ENCODE measurements at regions not wholly inside any gene's neighbourhood (a gene's known extent, or its start where the extent isn't known, plus 50 kb on each side); places are given as distances from the start of the nearest gene placed in this dataset.

GRCh38 chr2:82674652-82675051 is 1784.4 kb downstream of the SUCLG1 start:
- Histone ChIP-seq H3K27ac (ENCODE audit: low read length) (no peak overlapping the region), H3K36me3 (ENCODE audit: control insufficient read depth, insufficient read depth, low read length) (no peaks in the 10 kb centered on the region), H3K4me3 (ENCODE audit: low read depth in 2 of 2, low read length in 2 of 2) (no peak overlapping the region), H3K27me3 (ENCODE audit: control insufficient read depth, insufficient read depth, low read length) (no peaks in the 10 kb centered on the region), H3K4me1 (ENCODE audit: control insufficient read depth, insufficient read depth, low read length) (no peaks in the 10 kb centered on the region), H3K9me3 (ENCODE audit: control insufficient read depth, insufficient read depth, low read depth, low read length) (no peaks in the 10 kb centered on the region)
- DNase-seq (ENCODE audit: low read depth, low spot score) (no peak), ATAC-seq (no peak)
- intact Hi-C loops (cut with micrococcal nuclease; ENCODE audit: unreplicated experiment) = no loop called here
- POLR2A ChIA-PET = no interaction called here
- no TSS peak for BruUV-seq (replicated peaks)
- no peak for TF ChIP-seq TCF7L2 (IDR thresholded peaks at IDR 0.05; ENCODE audit: low read depth, low read length)
- TF ChIP-seq, protein P1, sequence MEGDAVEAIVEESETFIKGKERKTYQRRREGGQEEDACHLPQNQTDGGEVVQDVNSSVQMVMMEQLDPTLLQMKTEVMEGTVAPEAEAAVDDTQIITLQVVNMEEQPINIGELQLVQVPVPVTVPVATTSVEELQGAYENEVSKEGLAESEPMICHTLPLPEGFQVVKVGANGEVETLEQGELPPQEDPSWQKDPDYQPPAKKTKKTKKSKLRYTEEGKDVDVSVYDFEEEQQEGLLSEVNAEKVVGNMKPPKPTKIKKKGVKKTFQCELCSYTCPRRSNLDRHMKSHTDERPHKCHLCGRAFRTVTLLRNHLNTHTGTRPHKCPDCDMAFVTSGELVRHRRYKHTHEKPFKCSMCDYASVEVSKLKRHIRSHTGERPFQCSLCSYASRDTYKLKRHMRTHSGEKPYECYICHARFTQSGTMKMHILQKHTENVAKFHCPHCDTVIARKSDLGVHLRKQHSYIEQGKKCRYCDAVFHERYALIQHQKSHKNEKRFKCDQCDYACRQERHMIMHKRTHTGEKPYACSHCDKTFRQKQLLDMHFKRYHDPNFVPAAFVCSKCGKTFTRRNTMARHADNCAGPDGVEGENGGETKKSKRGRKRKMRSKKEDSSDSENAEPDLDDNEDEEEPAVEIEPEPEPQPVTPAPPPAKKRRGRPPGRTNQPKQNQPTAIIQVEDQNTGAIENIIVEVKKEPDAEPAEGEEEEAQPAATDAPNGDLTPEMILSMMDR (IDR thresholded peaks at IDR 0.05) = no peak
- TF ChIP-seq POLR2AphosphoS5 (IDR thresholded peaks at IDR 0.05; ENCODE audit: low read depth, low read length) = no peak
- TF ChIP-seq, protein P2, sequence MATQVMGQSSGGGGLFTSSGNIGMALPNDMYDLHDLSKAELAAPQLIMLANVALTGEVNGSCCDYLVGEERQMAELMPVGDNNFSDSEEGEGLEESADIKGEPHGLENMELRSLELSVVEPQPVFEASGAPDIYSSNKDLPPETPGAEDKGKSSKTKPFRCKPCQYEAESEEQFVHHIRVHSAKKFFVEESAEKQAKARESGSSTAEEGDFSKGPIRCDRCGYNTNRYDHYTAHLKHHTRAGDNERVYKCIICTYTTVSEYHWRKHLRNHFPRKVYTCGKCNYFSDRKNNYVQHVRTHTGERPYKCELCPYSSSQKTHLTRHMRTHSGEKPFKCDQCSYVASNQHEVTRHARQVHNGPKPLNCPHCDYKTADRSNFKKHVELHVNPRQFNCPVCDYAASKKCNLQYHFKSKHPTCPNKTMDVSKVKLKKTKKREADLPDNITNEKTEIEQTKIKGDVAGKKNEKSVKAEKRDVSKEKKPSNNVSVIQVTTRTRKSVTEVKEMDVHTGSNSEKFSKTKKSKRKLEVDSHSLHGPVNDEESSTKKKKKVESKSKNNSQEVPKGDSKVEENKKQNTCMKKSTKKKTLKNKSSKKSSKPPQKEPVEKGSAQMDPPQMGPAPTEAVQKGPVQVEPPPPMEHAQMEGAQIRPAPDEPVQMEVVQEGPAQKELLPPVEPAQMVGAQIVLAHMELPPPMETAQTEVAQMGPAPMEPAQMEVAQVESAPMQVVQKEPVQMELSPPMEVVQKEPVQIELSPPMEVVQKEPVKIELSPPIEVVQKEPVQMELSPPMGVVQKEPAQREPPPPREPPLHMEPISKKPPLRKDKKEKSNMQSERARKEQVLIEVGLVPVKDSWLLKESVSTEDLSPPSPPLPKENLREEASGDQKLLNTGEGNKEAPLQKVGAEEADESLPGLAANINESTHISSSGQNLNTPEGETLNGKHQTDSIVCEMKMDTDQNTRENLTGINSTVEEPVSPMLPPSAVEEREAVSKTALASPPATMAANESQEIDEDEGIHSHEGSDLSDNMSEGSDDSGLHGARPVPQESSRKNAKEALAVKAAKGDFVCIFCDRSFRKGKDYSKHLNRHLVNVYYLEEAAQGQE (IDR thresholded peaks at IDR 0.05; ENCODE audit: insufficient read depth in 1 of 2, low read depth in 2 of 2, low read length in 1 of 2) = no peak
- no peak for TF ChIP-seq SIN3A (IDR thresholded peaks at IDR 0.05; ENCODE audit: borderline replicate concordance, insufficient read depth, low read depth, low read length)
- CTCF ChIA-PET = no interaction called here
- in situ Hi-C loops (cut with HindIII; ENCODE audit: low pct_unique_long_range_greater_than_20kb, low sequenced_read_pairs) = no loop called here

- in situ Hi-C loops (cut with HindIII; ENCODE audit: low pct_unique_long_range_greater_than_20kb, low sequenced_read_pairs) = no loop called here
- no TSS peak for BruUV-seq (replicated peaks)
Measured at GRCh38 chr2:82667491-82667890, 1791.6 kb downstream of the SUCLG1 start.

More at GRCh38 chr2:82667491-82667890, 1791.6 kb downstream of the SUCLG1 start:
- H3K27ac ChIP-seq (ENCODE audit: low read length) = no peak overlapping the region
- no peak for DNase-seq (ENCODE audit: low read depth, low spot score)
- H3K27me3 ChIP-seq (ENCODE audit: control insufficient read depth, insufficient read depth, low read length) = no peaks in the 10 kb centered on the region
- intact Hi-C loops (cut with micrococcal nuclease; ENCODE audit: unreplicated experiment) = no loop called here
- H3K9me3 ChIP-seq (ENCODE audit: control insufficient read depth, insufficient read depth, low read depth, low read length) = no peaks in the 10 kb centered on the region
- H3K36me3 ChIP-seq (ENCODE audit: control insufficient read depth, insufficient read depth, low read length) = no peaks in the 10 kb centered on the region
- no peak overlapping the region for H3K4me3 ChIP-seq (ENCODE audit: low read depth in 2 of 2, low read length in 2 of 2)
- H3K4me1 ChIP-seq (ENCODE audit: control insufficient read depth, insufficient read depth, low read length) = no peaks in the 10 kb centered on the region
- POLR2A ChIA-PET = no interaction called here
- CTCF ChIA-PET = no interaction called here
- no peak for TF ChIP-seq SIN3A (IDR thresholded peaks at IDR 0.05; ENCODE audit: borderline replicate concordance, insufficient read depth, low read depth, low read length)
- TF ChIP-seq, protein P2 (IDR thresholded peaks at IDR 0.05; ENCODE audit: insufficient read depth in 1 of 2, low read depth in 2 of 2, low read length in 1 of 2) = no peak
- no peak for TF ChIP-seq POLR2AphosphoS5 (IDR thresholded peaks at IDR 0.05; ENCODE audit: low read depth, low read length)
- no peak for TF ChIP-seq TCF7L2 (IDR thresholded peaks at IDR 0.05; ENCODE audit: low read depth, low read length)
- TF ChIP-seq, protein P1 (IDR thresholded peaks at IDR 0.05) = no peak
- no peak for ATAC-seq

All from Panc1 (cell line).